Activated gamma-delta T cell treated with Interleukin-2 at 50 U/mL for 16 hours (primary cell): ENCODE measurements at regions not wholly inside any gene's neighbourhood (a gene's known extent, or its start where the extent isn't known, plus 50 kb on each side); places are given as distances from the start of the nearest gene placed in this dataset.
"Not testable (repeated sequence)": the region's sequence is repeated elsewhere in the genome, so short reads cannot be mapped to it uniquely, and the experiment has no call there.

Source experiments
- DNase-seq: peaks from one replicate; pipeline ENCODE4 v3.0.0-alpha.2; 2020

- DNase-seq = not testable (repeated sequence)
These were observed 64.0 kb upstream of the PLEKHM1 start for GRCh38 chr17:45554479-45554878.

- not testable (repeated sequence) for DNase-seq
These were observed 68.3 kb upstream of the PLEKHM1 start for GRCh38 chr17:45558821-45559220.

GRCh38 chr17:45562868-45563267 lies 72.3 kb upstream of the PLEKHM1 start:
- DNase-seq = not testable (repeated sequence)

GRCh38 chr17:45563283-45563682 lies 72.8 kb upstream of the PLEKHM1 start:
- not testable (repeated sequence) for DNase-seq

- not testable (repeated sequence) for DNase-seq
These were observed 77.8 kb upstream of the PLEKHM1 start for GRCh38 chr17:45568275-45568674.

- DNase-seq = not testable (repeated sequence)
These were observed 82.8 kb upstream of the PLEKHM1 start for GRCh38 chr17:45573326-45573725.

- no peak for DNase-seq
These were observed 83.6 kb upstream of the PLEKHM1 start for GRCh38 chr17:45573924-45574770.

- DNase-seq = no peak
These were observed 84.8 kb upstream of the PLEKHM1 start for GRCh38 chr17:45575126-45575885.

GRCh38 chr17:45576527-45577307 lies 86.2 kb upstream of the PLEKHM1 start:
- not testable (repeated sequence) for DNase-seq

- no peak for DNase-seq
These were observed 87.2 kb upstream of the PLEKHM1 start for GRCh38 chr17:45577571-45578279.

- DNase-seq = no peak
These were observed 88.3 kb upstream of the PLEKHM1 start for GRCh38 chr17:45578516-45579455.

- DNase-seq = no peak
These were observed 89.3 kb upstream of the PLEKHM1 start for GRCh38 chr17:45579529-45580495.

- no peak for DNase-seq
These were observed 90.4 kb upstream of the PLEKHM1 start for GRCh38 chr17:45580924-45581323.

GRCh38 chr17:45581860-45582259 lies 91.3 kb upstream of the PLEKHM1 start:
- no peak for DNase-seq

- peak; percentile 83 for DNase-seq
These were observed 93.8 kb upstream of the PLEKHM1 start for GRCh38 chr17:45584092-45585036.

GRCh38 chr17:45585037-45585733 lies 94.7 kb upstream of the PLEKHM1 start:
- peak; percentile 86 for DNase-seq

- peak; percentile 42 for DNase-seq
These were observed 95.5 kb upstream of the PLEKHM1 start for GRCh38 chr17:45585794-45586650.
